SKM-1 (cell line): ENCODE measurements at regions not wholly inside any gene's neighbourhood (a gene's known extent, or its start where the extent isn't known, plus 50 kb on each side); places are given as distances from the start of the nearest gene placed in this dataset.
"Not testable (repeated sequence)": the region's sequence is repeated elsewhere in the genome, so short reads cannot be mapped to it uniquely, and the experiment has no call there.

Source experiments
- DNase-seq: peaks from one replicate; lab custom pipeline; 2025; ENCODE audit not compliant: unreplicated experiment; lab: John Stamatoyannopoulos, UW

- DNase-seq = no peak
Observed at GRCh38 chr10:58068809-58069208, 198.9 kb downstream of the IPMK start.

- DNase-seq = no peak
Observed at GRCh38 chr10:58066979-58067378, 200.7 kb downstream of the IPMK start.

GRCh38 chr10:58066126-58066525 is 201.6 kb downstream of the IPMK start:
- no peak for DNase-seq

GRCh38 chr10:58065529-58065815 is 202.2 kb downstream of the IPMK start:
- DNase-seq = no peak

- DNase-seq = no peak
Observed at GRCh38 chr10:58064714-58065528, 202.8 kb downstream of the IPMK start.

- DNase-seq = no peak
Observed at GRCh38 chr10:58063861-58064480, 203.7 kb downstream of the IPMK start.

- DNase-seq = not testable (repeated sequence)
Observed at GRCh38 chr10:58058683-58059082, 209.0 kb downstream of the IPMK start.

- no peak for DNase-seq
Observed at GRCh38 chr10:58054881-58055280, 212.8 kb downstream of the IPMK start.

- DNase-seq = no peak
Observed at GRCh38 chr10:58052772-58053171, 214.9 kb downstream of the IPMK start.

GRCh38 chr10:58050575-58050974 is 217.1 kb downstream of the IPMK start:
- no peak for DNase-seq

GRCh38 chr10:58048936-58049335 is 218.8 kb downstream of the IPMK start:
- DNase-seq = no peak

GRCh38 chr10:58044072-58044471 is 223.6 kb downstream of the IPMK start:
- DNase-seq = no peak

GRCh38 chr10:58041901-58042300 is 225.8 kb downstream of the IPMK start:
- no peak for DNase-seq

GRCh38 chr10:58030208-58030607 is 237.5 kb downstream of the IPMK start:
- no peak for DNase-seq

- DNase-seq = no peak
Observed at GRCh38 chr10:58028597-58029366, 238.9 kb downstream of the IPMK start.

- no peak for DNase-seq
Observed at GRCh38 chr10:58027426-58027825, 240.3 kb downstream of the IPMK start.

- no peak for DNase-seq
Observed at GRCh38 chr10:58026036-58026435, 241.7 kb downstream of the IPMK start.

GRCh38 chr10:58023341-58024073 is 244.2 kb downstream of the IPMK start:
- no peak for DNase-seq

- DNase-seq = no peak
Observed at GRCh38 chr10:58019863-58020537, 247.7 kb downstream of the IPMK start.

- no peak for DNase-seq
Observed at GRCh38 chr10:58017719-58018367, 249.9 kb downstream of the IPMK start.
